Suprapubic skin (tissue), 4 donors: ENCODE measurements at regions not wholly inside any gene's neighbourhood (a gene's known extent, or its start where the extent isn't known, plus 50 kb on each side); places are given as distances from the start of the nearest gene placed in this dataset.

Experiments
- EP300 ChIP-seq: sonication (generic); formaldehyde crosslinking; IDR thresholded peaks from one replicate; pipeline ENCODE4 v1.6.1; 2017; ENCODE audit warnings: antibody characterized with exemption
- POLR2A ChIP-seq, 2 donors: fragments of 450-650 bp; IDR thresholded peaks; one replicate each; pipeline ENCODE4 v1.6.1; 2017; ENCODE audit warnings: antibody characterized with exemption in 2 of 2, mild to moderate bottlenecking in 2 of 2, moderate library complexity in 2 of 2
- POLR2AphosphoS5 ChIP-seq, 3 donors: sonication (generic); formaldehyde crosslinking; IDR thresholded peaks; one replicate each; pipeline ENCODE4 v1.6.1; 2017; ENCODE audit warnings: antibody characterized with exemption in 3 of 3
- TF ChIP-seq, protein P1 (sequence below), 2 donors: fragments of 200-600 bp in 1 of 2; fragments of 450-650 bp in 1 of 2; sonication (generic) in 1 of 2; IDR thresholded peaks; one replicate each; pipeline ENCODE4 v1.5.1; 2016 to 2019; ENCODE audit warnings: antibody characterized with exemption in 2 of 2, mild to moderate bottlenecking in 1 of 2, moderate library complexity in 1 of 2

DNA sequence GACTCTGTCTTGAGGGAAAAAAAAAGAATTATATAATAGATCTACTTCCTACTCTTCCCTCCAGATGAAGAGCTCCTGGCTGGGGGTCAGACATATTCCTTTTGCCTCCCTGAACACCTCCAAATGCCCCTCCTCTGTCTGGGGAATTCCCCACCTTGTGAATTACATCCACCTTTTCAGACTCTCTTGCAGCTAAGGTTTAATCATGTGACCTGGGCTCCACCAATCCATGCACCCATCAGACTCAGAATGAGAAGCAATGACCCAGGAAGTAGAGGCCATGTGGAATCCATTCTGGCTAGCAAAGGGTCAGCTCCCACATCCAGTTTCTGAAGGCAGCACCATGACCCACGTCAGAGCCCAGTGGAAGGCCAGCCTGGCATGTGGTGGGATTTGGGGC, 93.6 kb upstream of the CUX1 start:
- TF ChIP-seq, protein P1, sequence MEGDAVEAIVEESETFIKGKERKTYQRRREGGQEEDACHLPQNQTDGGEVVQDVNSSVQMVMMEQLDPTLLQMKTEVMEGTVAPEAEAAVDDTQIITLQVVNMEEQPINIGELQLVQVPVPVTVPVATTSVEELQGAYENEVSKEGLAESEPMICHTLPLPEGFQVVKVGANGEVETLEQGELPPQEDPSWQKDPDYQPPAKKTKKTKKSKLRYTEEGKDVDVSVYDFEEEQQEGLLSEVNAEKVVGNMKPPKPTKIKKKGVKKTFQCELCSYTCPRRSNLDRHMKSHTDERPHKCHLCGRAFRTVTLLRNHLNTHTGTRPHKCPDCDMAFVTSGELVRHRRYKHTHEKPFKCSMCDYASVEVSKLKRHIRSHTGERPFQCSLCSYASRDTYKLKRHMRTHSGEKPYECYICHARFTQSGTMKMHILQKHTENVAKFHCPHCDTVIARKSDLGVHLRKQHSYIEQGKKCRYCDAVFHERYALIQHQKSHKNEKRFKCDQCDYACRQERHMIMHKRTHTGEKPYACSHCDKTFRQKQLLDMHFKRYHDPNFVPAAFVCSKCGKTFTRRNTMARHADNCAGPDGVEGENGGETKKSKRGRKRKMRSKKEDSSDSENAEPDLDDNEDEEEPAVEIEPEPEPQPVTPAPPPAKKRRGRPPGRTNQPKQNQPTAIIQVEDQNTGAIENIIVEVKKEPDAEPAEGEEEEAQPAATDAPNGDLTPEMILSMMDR (IDR thresholded peaks at IDR 0.05), result no peak
- no peak for TF ChIP-seq POLR2A (IDR thresholded peaks at IDR 0.05)
- TF ChIP-seq POLR2AphosphoS5 (IDR thresholded peaks at IDR 0.05), result no peak
- TF ChIP-seq EP300, result no peak
